ENCODE measurements at regions not wholly inside any gene's neighbourhood (a gene's known extent, or its start where the extent isn't known, plus 50 kb on each side); places are given as distances from the start of the nearest gene placed in this dataset.

GRCh38 chr3:89983449-89983848 is 876.0 kb downstream of the EPHA3 start:
- Histone ChIP-seq H3K9me3 (no peaks in the 10 kb centered on the region), H3K4me1 (no peaks in the 10 kb centered on the region), H3K27me3 (ENCODE audit: low read depth) (no peaks in the 10 kb centered on the region), H3K4me3 (no peak overlapping the region), H3K36me3 (replicated peaks) (no peaks in the 10 kb centered on the region)
- DNase-seq (ENCODE audit: low spot score in 2 of 2), result no peak
- in situ Hi-C loops (cut with MboI; ENCODE audit: low sequenced_read_pairs), result no loop called here

DNA sequence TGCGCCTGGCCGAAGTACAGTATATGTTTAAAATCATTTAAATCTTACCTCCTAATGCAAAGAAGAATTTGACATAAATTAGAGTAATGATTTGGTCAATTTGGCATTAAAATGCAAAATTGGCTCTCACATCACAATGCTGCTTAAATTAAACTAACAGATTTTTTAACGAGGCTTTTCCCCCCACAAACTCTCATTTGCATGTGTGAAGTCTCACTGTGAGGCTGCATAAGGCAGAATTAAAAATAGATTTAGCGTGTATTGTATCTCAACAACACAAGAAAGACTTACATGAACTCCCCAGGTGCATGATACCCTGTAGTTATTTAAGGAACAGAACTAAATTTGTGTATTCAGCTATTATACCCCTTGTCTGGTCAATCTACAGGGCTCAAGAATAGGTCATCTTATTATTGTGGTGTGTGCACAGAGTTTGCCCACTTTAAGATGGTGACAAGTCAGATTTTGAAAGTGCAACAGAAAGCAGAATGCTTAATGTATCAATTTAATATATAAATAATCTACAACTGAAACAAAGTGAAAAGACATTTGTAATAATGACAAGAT is 897.9 kb downstream of the EPHA3 start:
- in situ Hi-C loops (cut with MboI; ENCODE audit: low sequenced_read_pairs), result no loop called here
- Histone ChIP-seq H3K36me3 (replicated peaks) (no peaks in the 10 kb centered on the region), H3K27me3 (ENCODE audit: low read depth) (no peaks in the 10 kb centered on the region; the same call in 1 of the 2 replicates), H3K9me3 (no peaks in the 10 kb centered on the region), H3K4me1 (peaks cover 13% of the 10 kb centered on the region), H3K4me3 (no peak overlapping the region)
- DNase-seq (ENCODE audit: low spot score in 2 of 2), result peak; percentile 36 to 85

DNA sequence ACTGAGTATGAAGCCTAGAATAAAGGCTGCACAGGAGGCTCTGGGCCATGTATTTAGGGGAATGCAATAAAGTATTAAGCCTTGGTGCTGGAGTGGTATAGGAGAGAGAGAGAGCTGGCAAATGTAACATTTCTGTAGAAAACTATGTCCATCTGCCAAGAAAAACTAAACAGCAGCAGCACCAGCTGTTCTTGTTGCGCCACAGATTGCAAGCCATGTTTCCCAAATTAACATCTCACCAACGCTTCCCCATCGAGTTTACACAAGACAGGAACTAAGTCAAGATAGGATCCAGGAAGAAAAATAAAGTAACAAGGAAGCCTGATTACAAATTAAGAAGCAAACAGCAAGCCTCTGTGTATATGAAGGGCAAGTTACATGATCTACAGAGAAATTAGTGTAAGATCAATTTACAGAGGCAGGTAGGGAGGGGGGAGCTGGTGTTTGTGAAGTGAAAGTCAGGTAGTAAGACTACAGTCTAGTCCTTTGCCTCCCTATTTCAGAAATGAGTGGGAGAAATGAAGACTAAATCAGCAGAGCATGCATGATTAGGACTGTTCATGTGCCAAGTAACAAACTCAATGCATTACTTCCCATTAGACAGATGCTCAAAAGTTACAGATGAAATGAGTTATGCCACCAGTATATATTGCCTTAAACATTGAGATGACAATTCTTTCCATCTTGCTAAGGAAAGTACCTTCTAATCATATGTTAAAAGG is 900.5 kb downstream of the EPHA3 start:
- in situ Hi-C loops (cut with MboI; ENCODE audit: low sequenced_read_pairs), result no loop called here
- Histone ChIP-seq H3K36me3 (replicated peaks) (no peaks in the 10 kb centered on the region), H3K27me3 (ENCODE audit: low read depth) (no peaks in the 10 kb centered on the region; the same call in 1 of the 2 replicates), H3K4me3 (no peak overlapping the region), H3K4me1 (peaks cover 22% of the 10 kb centered on the region), H3K9me3 (no peaks in the 10 kb centered on the region)
- DNase-seq (ENCODE audit: low spot score in 2 of 2), result no peak

DNA sequence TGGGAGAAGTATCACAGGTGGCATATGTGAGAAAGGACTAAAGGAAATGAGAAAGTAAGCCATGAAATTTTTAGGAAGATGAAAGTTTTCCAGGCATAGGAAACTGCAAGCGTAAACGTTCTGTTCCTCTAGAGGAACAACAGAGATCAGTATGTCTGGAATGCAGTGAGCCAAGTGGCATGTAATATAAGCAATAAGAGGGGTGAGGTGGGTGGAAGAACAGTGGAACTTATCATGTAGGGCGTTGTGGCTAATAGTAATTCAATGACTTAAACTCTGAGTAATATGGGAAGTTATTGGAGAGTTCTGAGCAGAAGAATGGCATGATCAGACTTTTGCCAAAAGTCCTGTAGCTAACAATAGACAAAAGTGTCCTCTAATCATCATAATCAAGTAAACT is 902.9 kb downstream of the EPHA3 start:
- no peaks in the 10 kb centered on the region for H3K27me3 ChIP-seq (ENCODE audit: low read depth)
- peak; percentile 13 to 39 for DNase-seq (ENCODE audit: low spot score in 2 of 2)
- no peak overlapping the region for H3K4me3 ChIP-seq
- H3K36me3 ChIP-seq (replicated peaks), result no peaks in the 10 kb centered on the region
- peaks cover 22% of the 10 kb centered on the region for H3K4me1 ChIP-seq
- H3K9me3 ChIP-seq, result no peaks in the 10 kb centered on the region
- in situ Hi-C loops (cut with MboI; ENCODE audit: low sequenced_read_pairs), result no loop called here

- H3K4me1 ChIP-seq, result peaks cover 22% of the 10 kb centered on the region
- no peaks in the 10 kb centered on the region for H3K9me3 ChIP-seq
- no peaks in the 10 kb centered on the region for H3K36me3 ChIP-seq (replicated peaks)
- H3K27me3 ChIP-seq (ENCODE audit: low read depth), result no peaks in the 10 kb centered on the region
- no peak overlapping the region for H3K4me3 ChIP-seq
- no peak for DNase-seq (ENCODE audit: low spot score in 2 of 2)
- in situ Hi-C loops (cut with MboI; ENCODE audit: low sequenced_read_pairs), result no loop called here
These were observed 903.7 kb downstream of the EPHA3 start for GRCh38 chr3:90011131-90011530.

GRCh38 chr3:90011596-90011995 is 904.2 kb downstream of the EPHA3 start:
- Histone ChIP-seq H3K4me3 (no peak overlapping the region), H3K36me3 (replicated peaks) (no peaks in the 10 kb centered on the region), H3K4me1 (peaks cover 27% of the 10 kb centered on the region), H3K27me3 (ENCODE audit: low read depth) (no peaks in the 10 kb centered on the region), H3K9me3 (no peaks in the 10 kb centered on the region)
- DNase-seq (ENCODE audit: low spot score in 2 of 2), result no peak
- in situ Hi-C loops (cut with MboI; ENCODE audit: low sequenced_read_pairs), result no loop called here

DNA sequence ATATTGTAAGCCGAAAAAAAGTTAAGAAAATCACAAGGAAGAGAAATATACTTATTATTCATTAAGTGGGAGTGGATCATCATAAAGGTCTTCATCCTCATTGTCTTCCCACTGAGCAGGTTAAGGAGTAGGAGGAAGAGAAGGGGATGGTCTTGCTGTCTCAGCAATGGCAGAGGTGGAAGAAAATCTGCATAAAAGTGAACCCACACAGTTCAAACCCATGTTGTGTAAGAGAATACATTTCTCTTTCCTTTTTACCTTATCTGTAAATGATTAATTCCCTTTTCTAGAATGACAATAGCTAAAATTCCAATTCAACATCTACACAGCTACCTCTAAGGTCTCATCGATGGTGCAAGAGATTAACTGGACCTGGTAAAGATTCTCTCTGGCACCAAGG is 904.6 kb downstream of the EPHA3 start:
- Histone ChIP-seq H3K27me3 (ENCODE audit: low read depth) (no peaks in the 10 kb centered on the region), H3K36me3 (replicated peaks) (no peaks in the 10 kb centered on the region), H3K9me3 (no peaks in the 10 kb centered on the region), H3K4me1 (peaks cover 28% of the 10 kb centered on the region), H3K4me3 (no peak overlapping the region)
- DNase-seq (ENCODE audit: low spot score in 2 of 2), result no peak
- in situ Hi-C loops (cut with MboI; ENCODE audit: low sequenced_read_pairs), result no loop called here

- H3K4me1 ChIP-seq, result peaks cover 20% of the 10 kb centered on the region
- peak; percentile 74 to 90 for DNase-seq (ENCODE audit: low spot score in 2 of 2)
- no peaks in the 10 kb centered on the region for H3K36me3 ChIP-seq (replicated peaks)
- in situ Hi-C loops (cut with MboI; ENCODE audit: low sequenced_read_pairs), result no loop called here
- H3K4me3 ChIP-seq, result no peak overlapping the region
- H3K9me3 ChIP-seq, result no peaks in the 10 kb centered on the region
- no peaks in the 10 kb centered on the region for H3K27me3 ChIP-seq (ENCODE audit: low read depth)
These were observed 908.4 kb downstream of the EPHA3 start for GRCh38 chr3:90015688-90016356.

GRCh38 chr3:90016555-90016954 is 909.1 kb downstream of the EPHA3 start:
- Histone ChIP-seq H3K27me3 (ENCODE audit: low read depth) (no peaks in the 10 kb centered on the region), H3K4me1 (peaks cover 16% of the 10 kb centered on the region), H3K9me3 (no peaks in the 10 kb centered on the region), H3K4me3 (no peak overlapping the region), H3K36me3 (replicated peaks) (no peaks in the 10 kb centered on the region)
- DNase-seq (ENCODE audit: low spot score in 2 of 2), result no peak
- in situ Hi-C loops (cut with MboI; ENCODE audit: low sequenced_read_pairs), result no loop called here

- Histone ChIP-seq H3K9me3 (no peaks in the 10 kb centered on the region), H3K36me3 (replicated peaks) (no peaks in the 10 kb centered on the region), H3K4me1 (peaks cover 16% of the 10 kb centered on the region), H3K4me3 (no peak overlapping the region), H3K27me3 (ENCODE audit: low read depth) (no peaks in the 10 kb centered on the region)
- no peak for DNase-seq (ENCODE audit: low spot score in 2 of 2)
- in situ Hi-C loops (cut with MboI; ENCODE audit: low sequenced_read_pairs), result no loop called here
These were observed 911.4 kb downstream of the EPHA3 start for GRCh38 chr3:90018779-90019178.

DNA sequence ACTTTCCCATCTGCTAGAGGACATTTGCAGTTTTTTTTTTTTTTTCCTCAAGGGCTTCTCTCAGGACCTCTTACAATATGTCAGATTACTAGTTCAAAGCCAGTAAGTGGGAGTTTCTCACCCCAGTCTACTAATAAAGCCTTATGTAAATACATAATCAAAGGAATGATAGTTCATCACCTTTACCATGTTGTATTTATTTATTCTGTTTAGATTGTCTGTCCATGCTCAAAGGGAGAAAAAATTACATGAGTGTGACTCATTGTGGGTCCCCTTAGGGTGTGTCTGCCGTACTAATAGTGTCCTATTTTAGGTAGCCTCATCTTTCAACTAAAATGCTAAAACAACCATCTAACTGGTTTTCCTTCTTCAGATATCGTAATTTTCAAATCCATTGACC is 917.6 kb downstream of the EPHA3 start:
- no peak for DNase-seq (ENCODE audit: low spot score in 2 of 2)
- Histone ChIP-seq H3K36me3 (replicated peaks) (no peaks in the 10 kb centered on the region), H3K4me3 (no peak overlapping the region), H3K9me3 (peaks cover 4% of the 10 kb centered on the region; the same call in 1 of the 2 replicates), H3K27me3 (ENCODE audit: low read depth) (no peaks in the 10 kb centered on the region), H3K4me1 (peaks cover 12% of the 10 kb centered on the region)
- in situ Hi-C loops (cut with MboI; ENCODE audit: low sequenced_read_pairs), result no loop called here

DNA sequence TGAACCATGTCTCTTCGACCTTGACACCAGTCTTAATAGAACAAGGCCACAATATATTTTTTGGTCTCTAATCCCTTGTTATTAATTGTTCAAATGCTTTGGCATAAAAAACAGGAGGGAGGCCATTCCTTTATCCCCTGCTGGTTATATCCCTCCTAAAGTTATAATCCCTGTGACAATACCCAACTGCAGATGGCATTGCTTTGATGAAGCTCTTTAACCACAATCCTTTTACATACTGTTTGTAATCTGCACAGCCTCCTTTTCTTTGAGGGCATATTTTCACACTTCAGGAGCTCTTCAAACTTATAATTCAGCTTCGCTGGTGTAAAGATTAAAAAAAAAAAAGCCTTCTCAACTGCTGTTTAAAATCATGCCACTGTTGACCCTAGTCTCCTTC is 919.0 kb downstream of the EPHA3 start:
- peaks cover 5% of the 10 kb centered on the region; the same call in 1 of the 2 replicates for H3K9me3 ChIP-seq
- DNase-seq (ENCODE audit: low spot score in 2 of 2), result peak; percentile 14 to 77
- H3K4me3 ChIP-seq, result no peak overlapping the region
- no peaks in the 10 kb centered on the region for H3K36me3 ChIP-seq (replicated peaks)
- in situ Hi-C loops (cut with MboI; ENCODE audit: low sequenced_read_pairs), result no loop called here
- peaks cover 12% of the 10 kb centered on the region for H3K4me1 ChIP-seq
- no peaks in the 10 kb centered on the region for H3K27me3 ChIP-seq (ENCODE audit: low read depth)

GRCh38 chr3:90031121-90031520 is 923.7 kb downstream of the EPHA3 start:
- no peak overlapping the region for H3K4me3 ChIP-seq
- DNase-seq (ENCODE audit: low spot score in 2 of 2), result no peak
- H3K27me3 ChIP-seq (ENCODE audit: low read depth), result no peaks in the 10 kb centered on the region
- in situ Hi-C loops (cut with MboI; ENCODE audit: low sequenced_read_pairs), result no loop called here
- no peaks in the 10 kb centered on the region for H3K36me3 ChIP-seq (replicated peaks)
- H3K4me1 ChIP-seq, result peaks cover 29% of the 10 kb centered on the region
- H3K9me3 ChIP-seq, result peaks cover 5% of the 10 kb centered on the region; the same call in 1 of the 2 replicates

DNA sequence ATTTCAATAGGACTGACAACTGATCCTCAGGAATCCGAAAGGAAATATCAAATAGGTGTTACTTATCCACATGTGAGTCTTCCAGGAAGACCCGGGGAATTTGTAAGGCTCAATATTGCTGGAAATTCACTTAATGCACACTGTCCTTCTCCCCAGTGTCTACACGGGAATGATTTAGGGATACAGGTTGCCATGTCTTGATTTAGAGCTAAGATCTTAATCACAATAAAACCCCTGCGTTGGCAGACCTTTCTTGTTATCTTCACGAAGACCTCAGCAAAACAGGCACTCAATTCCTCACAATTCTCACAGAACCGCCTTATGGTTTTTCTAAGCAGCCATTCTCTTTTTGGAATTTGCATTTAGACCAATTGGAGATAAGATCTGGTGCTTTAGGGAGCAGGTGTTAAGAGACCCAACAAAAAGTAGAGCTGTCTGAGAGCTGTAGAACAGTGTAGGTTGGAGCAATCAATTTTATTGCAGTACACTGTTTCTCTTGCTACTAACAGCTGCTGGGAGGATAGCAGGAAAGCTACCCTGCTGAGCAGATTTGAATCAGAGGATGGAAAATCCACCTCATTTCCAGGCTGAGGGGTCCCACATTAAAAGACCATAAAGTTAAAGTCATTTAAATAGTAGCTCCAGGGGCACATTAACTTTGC is 925.7 kb downstream of the EPHA3 start:
- Histone ChIP-seq H3K4me1 (peaks cover 36% of the 10 kb centered on the region), H3K27me3 (ENCODE audit: low read depth) (no peaks in the 10 kb centered on the region), H3K36me3 (replicated peaks) (no peaks in the 10 kb centered on the region), H3K4me3 (no peak overlapping the region), H3K9me3 (peaks cover 4% of the 10 kb centered on the region; the same call in 1 of the 2 replicates)
- in situ Hi-C loops (cut with MboI; ENCODE audit: low sequenced_read_pairs), result no loop called here
- peak in 1 of 2 experiments; percentile 62 for DNase-seq (ENCODE audit: low spot score in 2 of 2)

Data from HAP-1 (cell line).